Stimulated activated CD8-positive, alpha-beta memory T cell treated with anti-CD3 and anti-CD28 coated beads, Interleukin-7, amount 100 ng/mL, for 48 hours (primary cell): ENCODE measurements at regions not wholly inside any gene's neighbourhood (a gene's known extent, or its start where the extent isn't known, plus 50 kb on each side); places are given as distances from the start of the nearest gene placed in this dataset.

Experiments used
- DNase-seq, 2 donors: peaks; one replicate each; pipeline ENCODE4 v3.0.0-alpha.2; 2020; ENCODE audit warnings: low read depth in 1 of 2; ENCODE audit errors: extremely low read depth in 1 of 2

GRCh38 chr20:39268491-39268951 lies 306.4 kb downstream of the DHX35 start:
- DNase-seq = no peak

DNA sequence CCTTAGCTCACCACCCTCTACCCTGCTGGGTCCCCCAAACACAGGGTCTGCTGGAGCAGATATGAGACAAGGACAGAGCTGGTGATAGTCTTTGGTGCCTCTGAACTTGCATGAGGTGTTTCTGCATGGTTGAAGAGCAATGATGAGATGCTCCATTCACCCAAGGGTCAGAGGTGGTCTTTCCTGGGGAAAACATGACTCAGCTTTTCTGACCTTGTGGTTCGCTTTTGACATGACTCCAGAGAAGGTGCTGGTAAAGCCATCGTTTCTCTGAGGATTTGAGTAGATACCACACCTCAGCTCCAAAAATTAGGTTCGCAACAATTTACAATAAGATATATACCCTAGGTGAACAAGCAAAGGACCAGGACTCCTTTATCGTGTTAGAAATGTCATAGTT lies 304.8 kb downstream of the DHX35 start:
- DNase-seq = no peak

DNA sequence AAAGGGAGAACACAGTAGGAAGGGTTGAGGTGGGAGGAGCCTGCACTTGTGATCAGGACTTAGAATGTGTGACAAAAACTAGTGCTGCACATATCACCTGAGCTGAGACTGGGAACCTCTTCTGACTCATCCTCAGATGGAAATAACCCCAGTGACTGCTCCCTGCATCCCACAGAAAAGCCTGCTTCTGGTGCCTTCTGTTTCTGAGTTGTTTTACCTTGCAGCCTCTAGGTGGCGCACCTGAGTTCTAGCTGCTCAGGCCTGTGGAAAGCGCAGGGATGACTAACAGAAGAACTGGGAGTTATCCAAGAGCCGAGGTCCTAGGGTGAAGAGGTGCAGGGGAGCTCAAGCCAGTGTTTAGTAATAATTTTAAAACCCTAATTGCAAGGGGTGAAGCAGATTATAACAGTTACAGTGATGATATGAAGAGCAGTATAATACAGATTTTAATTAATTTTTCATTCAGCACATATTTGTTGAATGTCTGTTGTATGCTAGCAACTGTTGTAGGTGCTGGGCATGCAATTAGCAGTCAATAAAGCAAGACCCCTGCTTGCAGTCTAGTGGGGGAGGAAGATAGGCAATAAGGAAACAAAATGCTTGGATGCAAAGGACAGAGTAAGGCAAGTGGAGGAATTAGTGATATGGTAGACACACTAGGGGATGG lies 302.5 kb downstream of the DHX35 start:
- DNase-seq = peak; percentile 10 to 26

DNA sequence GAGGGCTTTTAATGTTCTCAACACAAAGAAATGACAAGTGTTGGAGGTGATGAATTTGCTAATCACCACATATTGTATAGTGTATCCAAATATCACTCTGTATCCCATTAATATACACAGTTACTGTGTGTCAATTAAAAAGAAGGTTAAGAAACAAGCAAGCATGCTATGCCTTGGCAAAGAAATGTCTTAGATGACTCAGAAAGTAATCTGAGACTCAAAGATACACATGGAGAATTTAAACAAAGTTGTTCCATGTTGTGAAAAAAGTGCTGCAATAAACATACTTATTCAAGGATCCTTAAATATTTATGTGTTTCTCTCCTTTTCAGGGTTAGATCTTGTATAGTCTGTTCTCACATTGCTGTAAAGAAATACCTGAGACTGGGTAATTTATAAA lies 300.9 kb downstream of the DHX35 start:
- no peak for DNase-seq

DNA sequence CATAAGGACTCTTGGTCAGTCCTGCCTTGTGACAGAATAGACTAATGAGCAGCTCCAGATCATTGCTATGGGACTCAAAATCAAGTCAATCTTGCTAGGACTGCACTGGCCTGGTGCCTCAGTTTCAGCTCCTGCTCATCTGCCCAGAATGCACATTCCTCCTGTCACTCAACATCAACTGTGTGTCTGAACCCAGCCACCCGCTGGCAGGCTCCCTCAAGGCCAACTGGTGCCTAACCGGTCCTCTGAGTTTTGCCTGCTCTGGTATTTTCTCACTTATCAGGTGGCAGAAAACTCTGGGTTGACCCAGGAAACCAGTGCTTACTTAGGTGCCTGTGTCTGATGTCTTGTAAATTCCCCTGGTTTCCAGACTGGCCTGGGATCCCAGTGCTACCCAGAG lies 297.7 kb downstream of the DHX35 start:
- DNase-seq = no peak

DNA sequence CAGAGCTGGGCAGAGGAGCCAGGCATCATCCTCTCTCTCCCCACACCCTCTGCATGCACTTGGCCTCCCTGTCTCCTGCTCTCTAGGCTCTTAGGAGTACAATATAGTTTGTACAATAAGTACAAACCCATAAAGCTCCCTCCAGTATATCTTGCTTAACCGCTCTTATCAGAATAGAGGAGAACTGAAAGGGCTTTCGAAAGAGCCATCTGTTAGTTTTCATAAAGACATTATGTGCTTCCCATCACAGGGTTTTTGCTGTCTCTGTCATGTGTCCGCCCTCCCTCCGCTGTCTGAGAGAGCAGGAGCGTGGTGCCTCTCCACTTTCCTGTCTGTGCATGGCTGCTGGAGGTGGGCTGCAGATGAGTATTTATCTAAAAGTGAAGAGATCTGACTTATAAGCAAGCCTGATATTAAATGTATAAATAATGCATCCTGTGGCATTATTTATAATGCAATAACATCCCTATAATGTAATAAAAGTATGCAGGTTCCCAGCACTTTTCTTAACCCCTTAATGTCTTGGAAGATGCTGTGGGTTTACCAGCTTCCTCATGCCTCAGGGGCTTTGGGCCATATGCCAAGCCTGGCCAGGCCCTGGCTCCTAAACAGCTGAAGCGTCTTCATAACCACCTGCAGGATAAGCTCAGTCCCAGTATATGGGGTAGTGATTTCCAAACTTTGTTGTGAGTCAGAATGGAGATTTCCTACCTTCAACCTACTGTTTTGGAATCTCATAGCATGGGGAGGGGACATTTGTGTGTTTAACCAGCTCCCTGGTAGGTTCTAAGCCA lies 297.1 kb downstream of the DHX35 start:
- DNase-seq = no peak

GRCh38 chr20:39258253-39258652 lies 296.1 kb downstream of the DHX35 start:
- no peak for DNase-seq

DNA sequence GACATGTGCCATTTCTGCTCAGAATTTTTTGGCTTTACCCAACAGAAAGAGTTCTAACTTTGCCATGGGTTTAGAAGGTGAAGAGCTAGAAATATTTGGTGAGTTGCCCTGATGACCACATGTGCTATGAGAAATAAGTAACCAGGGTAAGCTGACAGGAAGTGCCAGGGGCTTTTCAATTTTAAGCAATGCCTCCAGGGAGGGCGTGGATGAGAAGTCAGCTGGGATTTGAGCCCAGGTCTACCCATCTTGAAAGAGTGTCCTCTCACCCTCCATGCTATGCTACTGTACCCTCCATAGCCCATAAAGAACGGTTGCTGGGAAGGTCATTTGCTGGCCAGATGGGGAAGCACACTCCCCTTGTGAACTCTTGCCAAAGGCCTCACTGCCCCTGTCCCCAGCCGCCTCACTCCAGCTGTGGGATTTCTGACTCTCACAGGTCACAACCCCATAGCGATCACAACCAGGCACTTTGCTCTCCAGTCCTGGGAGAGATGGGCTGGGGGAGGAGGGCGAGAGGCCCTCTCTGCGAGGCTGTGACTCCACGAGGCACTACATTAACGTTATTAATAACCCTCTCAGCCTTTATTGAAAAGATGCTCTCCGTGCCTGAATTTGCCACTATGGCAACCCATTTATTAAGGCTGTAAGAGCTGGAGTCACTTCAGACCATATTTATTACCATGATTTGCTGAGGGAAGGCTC lies 291.1 kb downstream of the DHX35 start:
- no peak for DNase-seq

DNA sequence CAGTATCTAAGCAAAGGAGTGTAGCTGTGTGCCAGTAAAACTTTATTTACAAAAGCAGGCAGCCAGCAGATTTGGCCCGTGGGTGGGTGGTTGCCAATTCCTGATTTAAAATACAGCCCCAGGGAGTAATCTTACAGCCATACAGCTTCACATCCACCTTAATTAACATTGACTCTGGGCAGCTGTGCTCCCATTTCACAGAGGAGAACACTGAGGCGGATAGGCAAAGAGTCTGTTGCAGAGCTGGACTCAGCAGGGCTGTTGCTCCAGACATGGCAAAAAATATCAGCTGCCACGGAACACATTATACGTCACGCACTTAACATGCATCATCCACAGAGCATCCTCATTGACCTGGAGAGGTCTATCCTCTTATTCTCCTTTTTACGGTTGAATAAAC lies 289.9 kb downstream of the DHX35 start:
- DNase-seq = no peak

DNA sequence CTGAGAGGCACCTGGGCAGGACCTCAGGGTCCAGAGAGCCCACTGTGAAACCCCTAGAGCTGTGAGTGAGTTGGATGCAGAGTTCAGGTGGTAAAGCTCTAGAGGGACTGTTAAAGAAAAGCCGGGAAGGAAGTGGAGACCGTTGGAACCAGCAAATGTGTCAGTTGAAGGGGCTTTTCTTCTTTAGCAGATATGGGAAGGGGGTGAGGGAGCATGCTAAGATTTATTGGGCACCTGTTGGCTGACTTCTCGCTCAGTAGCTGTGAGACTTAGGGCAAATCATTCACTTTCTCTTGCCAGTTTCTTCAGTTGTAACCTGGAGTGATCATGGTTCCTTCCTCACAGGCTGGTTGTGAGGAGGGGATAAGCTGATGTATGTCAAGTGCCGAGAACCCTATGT lies 287.7 kb downstream of the DHX35 start:
- no peak for DNase-seq

DNA sequence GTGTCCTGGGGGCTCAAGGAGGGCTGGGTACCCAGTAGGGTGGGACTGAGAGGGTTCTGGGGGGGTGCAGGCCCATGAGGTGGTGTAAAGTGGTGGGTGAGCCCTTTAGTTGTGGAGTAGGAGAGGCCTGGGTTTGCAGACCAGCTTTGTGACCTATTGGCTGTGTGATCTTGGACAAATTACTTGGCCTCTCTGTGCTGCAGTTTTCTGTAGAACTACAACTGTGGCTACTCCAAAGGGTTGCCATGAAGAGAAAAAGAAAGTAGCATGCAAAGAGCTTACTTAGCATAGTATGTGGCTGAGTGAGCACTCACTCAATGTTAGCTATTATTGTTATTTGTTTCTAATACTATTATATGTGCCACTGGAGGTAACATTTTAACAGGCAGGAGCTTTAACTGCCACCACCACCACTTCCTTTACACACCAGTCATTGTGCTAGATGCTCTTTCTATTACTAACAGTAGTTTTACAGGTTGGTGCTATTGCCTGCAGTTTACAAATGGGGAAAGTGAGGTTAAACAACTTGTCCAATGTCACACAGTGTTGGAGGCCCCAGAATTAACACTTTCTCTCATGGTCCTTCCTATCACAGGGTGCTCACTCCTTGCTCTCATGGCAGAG lies 286.8 kb downstream of the DHX35 start:
- no peak for DNase-seq

GRCh38 chr20:39248171-39248861 lies 286.2 kb downstream of the DHX35 start:
- DNase-seq = no peak

DNA sequence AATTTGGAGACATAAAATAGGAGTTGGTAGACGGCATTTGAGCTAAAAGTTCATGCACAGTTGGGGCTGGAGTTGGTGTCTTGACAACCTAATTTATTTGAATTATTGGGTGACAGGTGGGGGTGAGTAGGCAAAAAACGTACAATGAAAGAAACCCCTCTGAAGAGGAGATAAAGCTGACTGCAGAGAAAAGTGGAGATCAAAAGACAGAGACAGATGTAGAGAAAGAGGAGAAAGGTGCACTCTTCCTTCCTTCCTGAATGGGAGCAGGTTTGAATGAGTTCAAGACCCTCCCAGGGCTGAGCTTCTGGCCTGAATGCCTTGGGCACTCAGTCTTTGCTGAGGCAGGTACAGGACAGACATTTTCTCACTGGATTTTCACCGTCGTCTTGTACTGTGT lies 284.3 kb downstream of the DHX35 start:
- no peak for DNase-seq

GRCh38 chr20:39245685-39246311 lies 283.7 kb downstream of the DHX35 start:
- DNase-seq = no peak

- DNase-seq = no peak
Observed at GRCh38 chr20:39243962-39244361, 281.8 kb downstream of the DHX35 start.

DNA sequence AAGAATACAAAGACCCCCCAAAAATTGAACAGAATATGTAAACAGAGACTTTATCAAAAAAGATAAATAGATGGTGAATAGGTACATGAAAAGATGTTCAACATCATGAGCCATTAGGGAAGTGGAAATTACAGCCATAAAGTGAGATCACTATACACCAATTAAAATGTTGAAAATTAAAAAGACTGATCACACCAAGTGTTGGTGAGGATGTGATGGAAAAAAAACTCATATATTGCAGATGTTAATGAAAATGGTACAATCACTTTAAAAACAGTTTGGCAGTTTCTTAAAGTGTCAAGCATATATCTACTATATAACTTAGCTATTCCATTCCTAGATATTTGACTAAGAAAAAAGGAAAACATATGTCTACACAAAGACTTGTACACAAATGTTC lies 280.5 kb downstream of the DHX35 start:
- no peak for DNase-seq

GRCh38 chr20:39234520-39235095 lies 272.5 kb downstream of the DHX35 start:
- DNase-seq = no peak

GRCh38 chr20:39233755-39234154 lies 271.6 kb downstream of the DHX35 start:
- DNase-seq = no peak

GRCh38 chr20:39227416-39227815 lies 265.3 kb downstream of the DHX35 start:
- DNase-seq = no peak

DNA sequence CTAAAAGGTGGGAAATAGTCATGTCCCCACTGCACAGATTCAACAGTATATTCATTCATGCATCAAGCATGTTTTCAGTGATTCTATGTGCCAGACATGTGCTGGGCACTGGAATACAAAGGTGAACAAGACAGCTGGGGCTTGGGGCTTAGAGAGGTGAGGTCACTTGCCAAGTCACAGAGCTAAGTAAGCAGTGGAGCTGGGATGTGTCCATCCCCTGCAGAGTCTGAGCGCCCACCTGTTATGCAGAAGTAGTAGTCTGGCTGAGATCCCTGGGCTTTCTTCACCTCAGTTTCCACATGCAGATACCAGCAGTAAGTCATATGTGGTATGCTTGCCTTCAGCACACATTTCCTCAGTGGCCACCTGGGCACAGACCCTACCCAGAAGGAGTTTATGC lies 263.8 kb downstream of the DHX35 start:
- DNase-seq = no peak
